GM23338 (cell line): ENCODE measurements at regions not wholly inside any gene's neighbourhood (a gene's known extent, or its start where the extent isn't known, plus 50 kb on each side); places are given as distances from the start of the nearest gene placed in this dataset.

ENCODE experiments used
- CREB1 ChIP-seq: fragments of 250-450 bp; sonication (Bioruptor Pico); IDR thresholded peaks from 2 replicates; pipeline ENCODE4 v1.5.0; 2020; ENCODE audit warnings: low read depth, mild to moderate bottlenecking, moderate library complexity
- CTCF ChIP-seq, 2 experiments: fragments of 200-600 bp in 1 of 2; sonication (generic) in 1 of 2; conservative IDR thresholded peaks; 2 replicates each; pipeline versions ENCODE4 v1.5.1 to v1.6.1; 2016 to 2017; ENCODE audit warnings: antibody characterized with exemption in 2 of 2, low read depth in 2 of 2, mild to moderate bottlenecking in 2 of 2, moderate library complexity in 1 of 2
- EZH2 ChIP-seq: fragments of 200-600 bp; sonication (generic); IDR thresholded peaks from one replicate; pipeline ENCODE4 v1.8.0; 2017; ENCODE audit warnings: antibody characterized with exemption, mild to moderate bottlenecking, low read depth; ENCODE audit not compliant: unreplicated experiment
- EZH2phosphoT487 ChIP-seq: fragments of 200-600 bp; sonication (generic); IDR thresholded peaks from one replicate; pipeline ENCODE4 v1.8.1; 2018; ENCODE audit warnings: antibody characterized with exemption; ENCODE audit not compliant: unreplicated experiment
- JUNB ChIP-seq: IDR thresholded peaks from one replicate; pipeline ENCODE4 v1.6.1; 2016; ENCODE audit warnings: antibody characterized with exemption; ENCODE audit not compliant: unreplicated experiment
- NANOG ChIP-seq: IDR thresholded peaks from 2 replicates; pipeline ENCODE4 v1.6.1; 2016; ENCODE audit warnings: antibody characterized with exemption, borderline replicate concordance
- POLR2AphosphoS5 ChIP-seq: IDR thresholded peaks from 2 replicates; pipeline ENCODE4 v1.6.1; 2016; ENCODE audit warnings: antibody characterized with exemption, low read depth
- REST ChIP-seq: IDR thresholded peaks from one replicate; pipeline ENCODE4 v1.6.1; 2018; ENCODE audit warnings: antibody characterized with exemption; ENCODE audit not compliant: unreplicated experiment
- STAT1 ChIP-seq: IDR thresholded peaks from one replicate; pipeline ENCODE4 v1.6.1; 2016; ENCODE audit warnings: antibody characterized with exemption; ENCODE audit not compliant: unreplicated experiment
- ZNF114 ChIP-seq: fragments of 250-450 bp; sonication (Bioruptor Pico); IDR thresholded peaks from 2 replicates; pipeline ENCODE4 v1.5.0; 2020; ENCODE audit warnings: mild to moderate bottlenecking, moderate library complexity
- ZNF331 ChIP-seq: fragments of 250-450 bp; sonication (Bioruptor Pico); IDR thresholded peaks from 2 replicates; pipeline ENCODE4 v1.5.0; 2020; ENCODE audit warnings: low read depth, mild to moderate bottlenecking, moderate library complexity

- TF ChIP-seq EZH2 (no peak), CTCF (conservative IDR thresholded peaks at IDR 0.05; ENCODE audit: low read depth in 2 of 2) (no peak), REST (no peak), EZH2phosphoT487 (no peak), NANOG (no peak), ZNF114 (no peak), POLR2AphosphoS5 (no peak), CREB1 (CRISPR knock-in tag) (no peak), JUNB (no peak), ZNF331 (CRISPR knock-in tag) (no peak), STAT1 (no peak)
Measured at GRCh38 chr11:28951191-28951590, 843.0 kb downstream of the METTL15 start.
